GM21717 (cell line): ENCODE measurements at regions not wholly inside any gene's neighbourhood (a gene's known extent, or its start where the extent isn't known, plus 50 kb on each side); places are given as distances from the start of the nearest gene placed in this dataset.

Experiments
- ATAC-seq: cut with Tn5 transposase; IDR thresholded peaks from one replicate; pipeline ENCODE4 v1.9.1; 2021; ENCODE audit warnings: mild to moderate bottlenecking, moderate library complexity; ENCODE audit not compliant: unreplicated experiment

- no peak for ATAC-seq
These were observed 405.4 kb upstream of the THRB start for GRCh38 chr3:24899901-24900603.

- no peak for ATAC-seq
These were observed 410.6 kb upstream of the THRB start for GRCh38 chr3:24905266-24905665.

GRCh38 chr3:24907106-24907505 lies 412.5 kb upstream of the THRB start:
- ATAC-seq = no peak

- ATAC-seq = no peak
These were observed 416.4 kb upstream of the THRB start for GRCh38 chr3:24911076-24911475.

- ATAC-seq = no peak
These were observed 421.0 kb upstream of the THRB start for GRCh38 chr3:24915639-24916038.

- no peak for ATAC-seq
These were observed 423.3 kb upstream of the THRB start for GRCh38 chr3:24917908-24918307.

- ATAC-seq = no peak
These were observed 428.9 kb upstream of the THRB start for GRCh38 chr3:24923570-24923969.

GRCh38 chr3:24929521-24929920 lies 434.9 kb upstream of the THRB start:
- no peak for ATAC-seq

GRCh38 chr3:24933401-24933800 lies 438.8 kb upstream of the THRB start:
- ATAC-seq = no peak

- ATAC-seq = no peak
These were observed 441.9 kb upstream of the THRB start for GRCh38 chr3:24936574-24936973.

- no peak for ATAC-seq
These were observed 442.6 kb upstream of the THRB start for GRCh38 chr3:24937228-24937627.

GRCh38 chr3:24937780-24938179 lies 443.1 kb upstream of the THRB start:
- no peak for ATAC-seq

- no peak for ATAC-seq
These were observed 449.3 kb upstream of the THRB start for GRCh38 chr3:24943961-24944360.

- ATAC-seq = no peak
These were observed 450.3 kb upstream of the THRB start for GRCh38 chr3:24944805-24945520.

- ATAC-seq = no peak
These were observed 450.9 kb upstream of the THRB start for GRCh38 chr3:24945563-24945962.

GRCh38 chr3:24947103-24947502 lies 452.5 kb upstream of the THRB start:
- ATAC-seq = no peak

- no peak for ATAC-seq
These were observed 456.5 kb upstream of the THRB start for GRCh38 chr3:24951180-24951579.

GRCh38 chr3:24952388-24952787 lies 457.7 kb upstream of the THRB start:
- no peak for ATAC-seq

- ATAC-seq = no peak
These were observed 458.6 kb upstream of the THRB start for GRCh38 chr3:24953060-24953771.

- no peak for ATAC-seq
These were observed 462.0 kb upstream of the THRB start for GRCh38 chr3:24956613-24957012.

GRCh38 chr3:24958271-24958670 lies 463.6 kb upstream of the THRB start:
- no peak for ATAC-seq

GRCh38 chr3:24958910-24959447 lies 464.3 kb upstream of the THRB start:
- no peak for ATAC-seq
